Mesenchymal stem cell (in vitro differentiated cells and primary cell): ENCODE measurements at regions not wholly inside any gene's neighbourhood (a gene's known extent, or its start where the extent isn't known, plus 50 kb on each side); places are given as distances from the start of the nearest gene placed in this dataset.
"Not testable (repeated sequence)": the region's sequence is repeated elsewhere in the genome, so short reads cannot be mapped to it uniquely, and the experiment has no call there.

ENCODE experiments used
- DNase-seq: peaks from one replicate; pipeline ENCODE4 v3.0.0-alpha.2; 2013
- H2AFZ ChIP-seq: one replicate; pipeline ENCODE4 v1.6.1; 2013; ENCODE audit warnings: low read depth, mild to moderate bottlenecking, control low read depth, inconsistent platforms, low read length, moderate library complexity
- H2AK5ac ChIP-seq: 2 replicates; pipeline ENCODE4 v1.6.1; 2013; ENCODE audit warnings: low read length, moderate library complexity, mild to moderate bottlenecking, inconsistent platforms; ENCODE audit not compliant: severe bottlenecking
- H2BK120ac ChIP-seq: one replicate; pipeline ENCODE4 v1.6.1; 2013; ENCODE audit warnings: low read depth, mild to moderate bottlenecking, inconsistent platforms, low read length, moderate library complexity
- H2BK12ac ChIP-seq, 2 experiments: one replicate each; pipeline ENCODE4 v1.6.1; 2013; ENCODE audit warnings: inconsistent platforms in 2 of 2, low read length in 2 of 2, mild to moderate bottlenecking in 2 of 2, moderate library complexity in 2 of 2, control low read depth in 1 of 2
- H2BK15ac ChIP-seq: one replicate; pipeline ENCODE4 v1.6.1; 2013; ENCODE audit warnings: mild to moderate bottlenecking, low read depth, inconsistent platforms; ENCODE audit not compliant: poor library complexity, severe bottlenecking
- H2BK5ac ChIP-seq: 2 replicates; pipeline ENCODE4 v1.6.1; 2013; ENCODE audit warnings: low read depth, mild to moderate bottlenecking, low read length, control low read depth, inconsistent platforms; ENCODE audit not compliant: poor library complexity, severe bottlenecking
- H3K14ac ChIP-seq, 2 experiments: one replicate each; pipeline ENCODE4 v1.6.1; 2013; ENCODE audit warnings: inconsistent platforms in 2 of 2, low read length in 2 of 2, control low read depth in 1 of 2, mild to moderate bottlenecking in 1 of 2, moderate library complexity in 1 of 2
- H3K18ac ChIP-seq, 2 experiments: one replicate each; pipeline ENCODE4 v1.6.1; 2013; ENCODE audit warnings: inconsistent platforms in 2 of 2, low read length in 2 of 2, control low read depth in 1 of 2, low read depth in 1 of 2, mild to moderate bottlenecking in 1 of 2
- H3K23ac ChIP-seq, 2 experiments: one replicate each; pipeline ENCODE4 v1.6.1; 2013; ENCODE audit warnings: inconsistent platforms in 2 of 2, low read length in 2 of 2, mild to moderate bottlenecking in 2 of 2, moderate library complexity in 2 of 2, control low read depth in 1 of 2
- H3K27ac ChIP-seq: 2 replicates; pipeline ENCODE4 v1.5.1; 2013; ENCODE audit warnings: mild to moderate bottlenecking, moderate library complexity, low read length, control low read depth, inconsistent platforms; ENCODE audit not compliant: poor library complexity, severe bottlenecking
- H3K27me3 ChIP-seq, 2 experiments: 2 replicates each; pipeline versions ENCODE4 v1.6.1 to v1.7.0; 2013; ENCODE audit warnings: low read length in 2 of 2, mild to moderate bottlenecking in 2 of 2, moderate library complexity in 2 of 2, control low read depth in 1 of 2, inconsistent platforms in 1 of 2; ENCODE audit not compliant: control insufficient read depth in 1 of 2, insufficient read depth in 1 of 2
- H3K36me3 ChIP-seq, 2 experiments: 2 replicates each; pipeline versions ENCODE4 v1.6.1 to v1.7.0; 2013; ENCODE audit warnings: low read length in 2 of 2, control low read depth in 1 of 2, inconsistent platforms in 1 of 2, low read depth in 1 of 2, mild to moderate bottlenecking in 1 of 2; ENCODE audit not compliant: insufficient read depth in 2 of 2, control insufficient read depth in 1 of 2
- H3K4ac ChIP-seq, 2 experiments: one replicate each; pipeline ENCODE4 v1.6.1; 2013; ENCODE audit warnings: inconsistent platforms in 2 of 2, low read length in 2 of 2, mild to moderate bottlenecking in 2 of 2, moderate library complexity in 2 of 2, control low read depth in 1 of 2, low read depth in 1 of 2
- H3K4me1 ChIP-seq: 2 replicates; pipeline ENCODE4 v1.6.1; 2013; ENCODE audit warnings: low read depth, low read length, control low read depth; ENCODE audit not compliant: control insufficient read depth, insufficient read depth
- H3K4me2 ChIP-seq: 2 replicates; pipeline ENCODE4 v1.6.1; 2013; ENCODE audit warnings: low read length, mild to moderate bottlenecking, inconsistent platforms; ENCODE audit not compliant: poor library complexity, severe bottlenecking
- H3K4me3 ChIP-seq, 2 experiments: 2 replicates each; pipeline versions ENCODE4 v1.5.1 to v1.7.0; 2013; ENCODE audit warnings: low read length in 2 of 2, mild to moderate bottlenecking in 2 of 2, control low read depth in 1 of 2, low read depth in 1 of 2; ENCODE audit not compliant: insufficient read depth in 1 of 2
- H3K79me1 ChIP-seq: replicated peaks from 2 replicates; pipeline ENCODE4 v1.6.1; 2013; ENCODE audit warnings: mild to moderate bottlenecking, control low read depth, low read length, inconsistent platforms; ENCODE audit not compliant: poor library complexity, severe bottlenecking
- H3K9ac ChIP-seq: 2 replicates; pipeline ENCODE4 v1.7.0; 2013; ENCODE audit warnings: mild to moderate bottlenecking, low read length, moderate library complexity
- H3K9me3 ChIP-seq: 2 replicates; pipeline ENCODE4 v1.7.0; 2013; ENCODE audit warnings: mild to moderate bottlenecking, low read length; ENCODE audit not compliant: control insufficient read depth
- H4K8ac ChIP-seq: one replicate; pipeline ENCODE4 v1.6.1; 2013; ENCODE audit warnings: inconsistent platforms, mild to moderate bottlenecking, low read length, moderate library complexity
- H4K91ac ChIP-seq: one replicate; pipeline ENCODE4 v1.6.1; 2013; ENCODE audit warnings: mild to moderate bottlenecking, low read length, inconsistent platforms
- whole genome bisulfite sequencing: methylation state at CpG from one replicate; pipeline ENCODE4 v1.1.7; 2013; ENCODE audit warnings: mixed read lengths; 5-methylcytosine and 5-hydroxymethylcytosine counted together

- H4K91ac ChIP-seq: no peak overlapping the region
- H2BK12ac ChIP-seq: no peak overlapping the region
- DNase-seq: no peak
- WGBS: 14% methylated on average over 1 of the region's 2 CpGs
- no peak overlapping the region for H3K4ac ChIP-seq
- H3K79me1 ChIP-seq: no peaks in the 10 kb centered on the region
- no peak overlapping the region for H2BK5ac ChIP-seq
- no peak overlapping the region for H3K4me2 ChIP-seq
- H3K9me3 ChIP-seq: peaks cover 22% of the 10 kb centered on the region
- H3K36me3 ChIP-seq: no peaks in the 10 kb centered on the region
- no peak overlapping the region for H2AFZ ChIP-seq
- no peak overlapping the region for H3K18ac ChIP-seq
- no peak overlapping the region for H3K14ac ChIP-seq
- H3K27me3 ChIP-seq: no peaks in the 10 kb centered on the region
- no peak overlapping the region for H3K9ac ChIP-seq
- no peak overlapping the region for H3K23ac ChIP-seq
- no peak overlapping the region for H4K8ac ChIP-seq
- H2BK120ac ChIP-seq: no peak overlapping the region
- no peak overlapping the region for H2BK15ac ChIP-seq
- H3K27ac ChIP-seq: no peak overlapping the region
- no peaks in the 10 kb centered on the region for H3K4me1 ChIP-seq
- H2AK5ac ChIP-seq: no peak overlapping the region
- H3K4me3 ChIP-seq: no peak overlapping the region
These were observed 825.6 kb downstream of the STPG2 start for GRCh38 chr4:97317671-97318070.

GRCh38 chr4:97325751-97326150 lies 817.5 kb downstream of the STPG2 start:
- H3K4me1 ChIP-seq, H2BK15ac ChIP-seq: not testable (repeated sequence)

GRCh38 chr4:97330917-97331316 lies 812.4 kb downstream of the STPG2 start:
- Histone ChIP-seq H2BK12ac (no peak overlapping the region), H3K4ac (no peak overlapping the region), H2BK15ac (no peak overlapping the region), H3K9me3 (peaks cover 21% of the 10 kb centered on the region), H3K36me3 (no peaks in the 10 kb centered on the region), H2AFZ (no peak overlapping the region), H3K79me1 (no peaks in the 10 kb centered on the region), H3K4me1 (no peaks in the 10 kb centered on the region), H2BK120ac (no peak overlapping the region), H3K23ac (no peak overlapping the region), H3K27ac (no peak overlapping the region), H3K4me3 (no peak overlapping the region), H4K91ac (no peak overlapping the region), H3K9ac (no peak overlapping the region), H3K27me3 (no peaks in the 10 kb centered on the region), H3K18ac (no peak overlapping the region), H3K14ac (no peak overlapping the region), H3K4me2 (no peak overlapping the region), H2BK5ac (no peak overlapping the region), H4K8ac (no peak overlapping the region), H2AK5ac (no peak overlapping the region)
- DNase-seq: no peak
- 0% methylated on average over 1 of the region's 1 CpG for WGBS

More at GRCh38 chr4:97325751-97326150, 817.5 kb downstream of the STPG2 start:
- H2BK120ac ChIP-seq, H3K4ac ChIP-seq, DNase-seq, H2BK12ac ChIP-seq, H3K4me3 ChIP-seq, H2AFZ ChIP-seq, H4K91ac ChIP-seq, H2BK5ac ChIP-seq, H3K79me1 ChIP-seq, H3K14ac ChIP-seq, H3K27ac ChIP-seq, H3K36me3 ChIP-seq, H2AK5ac ChIP-seq, H4K8ac ChIP-seq, H3K4me2 ChIP-seq, H3K23ac ChIP-seq, H3K18ac ChIP-seq, H3K9ac ChIP-seq, H3K27me3 ChIP-seq: not testable (repeated sequence)
- H3K9me3 ChIP-seq: peaks cover 25% of the 10 kb centered on the region
- WGBS: no CpG with 5 or more reads among the region's 1 CpG

DNA sequence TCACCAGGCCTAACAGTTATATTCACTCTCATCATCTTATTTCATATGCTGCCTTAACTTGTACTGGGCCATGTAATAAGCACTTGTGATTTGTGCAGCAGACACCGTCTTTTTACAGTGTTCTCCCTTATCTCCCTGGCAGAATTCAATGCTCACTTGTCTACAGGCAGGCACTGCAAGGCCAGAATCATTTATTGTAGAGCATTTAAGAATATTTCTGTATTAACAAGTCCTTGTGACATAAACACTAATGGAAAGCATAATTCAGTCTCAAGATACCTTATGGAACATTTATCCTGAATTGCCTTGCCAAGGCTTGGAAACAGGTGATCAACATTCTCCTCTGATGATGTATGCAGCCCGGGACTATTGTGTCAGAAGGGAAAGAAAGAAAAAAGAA lies 808.9 kb downstream of the STPG2 start:
- DNase-seq: no peak
- H4K8ac ChIP-seq: no peak overlapping the region
- no peak overlapping the region for H2AK5ac ChIP-seq
- H3K9me3 ChIP-seq: peaks cover 22% of the 10 kb centered on the region
- H3K27me3 ChIP-seq: no peaks in the 10 kb centered on the region
- H3K23ac ChIP-seq: no peak overlapping the region
- no peaks in the 10 kb centered on the region for H3K4me1 ChIP-seq
- H4K91ac ChIP-seq: no peak overlapping the region
- no peak overlapping the region for H2BK15ac ChIP-seq
- H3K14ac ChIP-seq: no peak overlapping the region
- H3K27ac ChIP-seq: no peak overlapping the region
- H2AFZ ChIP-seq: no peak overlapping the region
- H2BK120ac ChIP-seq: no peak overlapping the region
- H3K79me1 ChIP-seq: no peaks in the 10 kb centered on the region
- WGBS: 80% methylated on average over 1 of the region's 2 CpGs
- H3K9ac ChIP-seq: no peak overlapping the region
- H2BK12ac ChIP-seq: no peak overlapping the region
- H3K4me3 ChIP-seq: no peak overlapping the region
- H3K4ac ChIP-seq: no peak overlapping the region
- no peak overlapping the region for H3K4me2 ChIP-seq
- no peaks in the 10 kb centered on the region for H3K36me3 ChIP-seq
- no peak overlapping the region for H3K18ac ChIP-seq
- no peak overlapping the region for H2BK5ac ChIP-seq
